Smooth muscle cell (in vitro differentiated cells): ENCODE measurements at regions not wholly inside any gene's neighbourhood (a gene's known extent, or its start where the extent isn't known, plus 50 kb on each side); places are given as distances from the start of the nearest gene placed in this dataset. TPM values are rescaled to one million over a fixed set of nuclear protein-coding genes. Genes with fewer than 3 reads are reported as not detected.
"Not testable (repeated sequence)": the region's sequence is repeated elsewhere in the genome, so short reads cannot be mapped to it uniquely, and the experiment has no call there.

Experiments
- DNase-seq: peaks from one replicate; lab custom pipeline; 2025; ENCODE audit not compliant: unreplicated experiment; lab: John Stamatoyannopoulos, UW
- H2AFZ ChIP-seq: fragments of 200-600 bp; sonication (generic); 2 replicates; pipeline ENCODE4 v1.6.0; 2016; ENCODE audit warnings: antibody characterized with exemption, low read depth, mild to moderate bottlenecking
- H3F3A ChIP-seq: fragments of 200-600 bp; sonication (generic); 2 replicates; pipeline ENCODE4 v1.6.0; 2017; ENCODE audit warnings: antibody characterized with exemption, low read depth
- H3K27ac ChIP-seq: fragments of 200-600 bp; sonication (generic); 2 replicates; pipeline ENCODE4 v1.5.1; 2016; ENCODE audit warnings: low read depth, mild to moderate bottlenecking
- H3K27me3 ChIP-seq: fragments of 200-600 bp; sonication (generic); 2 replicates; pipeline ENCODE4 v1.6.1; 2016; ENCODE audit warnings: low read depth, mild to moderate bottlenecking
- H3K36me3 ChIP-seq: fragments of 200-600 bp; sonication (generic); 2 replicates; pipeline ENCODE4 v1.5.1; 2016; ENCODE audit warnings: low read depth
- H3K4me1 ChIP-seq: fragments of 200-600 bp; sonication (generic); 2 replicates; pipeline ENCODE4 v1.5.1; 2016; ENCODE audit warnings: low read depth
- H3K4me2 ChIP-seq: fragments of 200-600 bp; sonication (generic); 2 replicates; pipeline ENCODE4 v1.6.0; 2016; ENCODE audit warnings: mild to moderate bottlenecking
- H3K4me3 ChIP-seq: fragments of 200-600 bp; sonication (generic); 2 replicates; pipeline ENCODE4 v1.5.1; 2016; ENCODE audit warnings: mild to moderate bottlenecking
- H3K79me2 ChIP-seq: fragments of 200-600 bp; sonication (generic); 2 replicates; pipeline ENCODE4 v1.6.0; 2016; ENCODE audit warnings: low read depth, mild to moderate bottlenecking
- H3K9ac ChIP-seq: fragments of 200-600 bp; sonication (generic); 2 replicates; pipeline ENCODE4 v1.6.0; 2016; ENCODE audit warnings: low read depth
- H3K9me3 ChIP-seq: fragments of 200-600 bp; sonication (generic); replicated peaks from 2 replicates; pipeline ENCODE4 v1.5.1; 2016; ENCODE audit warnings: low read depth
- H4K20me1 ChIP-seq: fragments of 200-600 bp; sonication (generic); 2 replicates; pipeline ENCODE4 v1.6.0; 2016; ENCODE audit warnings: low read depth
- WGBS: methylation state at CpG from one replicate; pipeline ENCODE4 v1.1.7; 2016; ENCODE audit warnings: low lambda C conversion rate; 5-methylcytosine and 5-hydroxymethylcytosine counted together
- small RNA-seq: library from RNA; depleted of rRNA; stranded (forward); fragments of <200 nt; gene quantifications from one replicate; pipeline ENCODE3, GENCODE V24; 2014

GRCh38 chr2:5629510-5629909, 62.7 kb upstream of the SOX11 start:
- WGBS, result 82% methylated on average over 11 of the region's 11 CpGs
- H3K36me3 ChIP-seq, H3K79me2 ChIP-seq, H2AFZ ChIP-seq, H3K27me3 ChIP-seq, H4K20me1 ChIP-seq, H3K9ac ChIP-seq, H3K9me3 ChIP-seq, H3K27ac ChIP-seq, H3K4me2 ChIP-seq, H3F3A ChIP-seq, H3K4me1 ChIP-seq, DNase-seq, H3K4me3 ChIP-seq: not testable (repeated sequence)

- WGBS, result 89% methylated on average over 2 of the region's 2 CpGs
- not testable (repeated sequence) for H3K27ac ChIP-seq, H4K20me1 ChIP-seq, H3F3A ChIP-seq, DNase-seq, H2AFZ ChIP-seq, H3K4me3 ChIP-seq, H3K9me3 ChIP-seq, H3K4me1 ChIP-seq, H3K36me3 ChIP-seq, H3K4me2 ChIP-seq, H3K27me3 ChIP-seq, H3K79me2 ChIP-seq, H3K9ac ChIP-seq
These were observed 55.1 kb upstream of the SOX11 start for GRCh38 chr2:5637051-5637450.

Small RNAs in the stretch of these regions (small RNA-seq; reads per million reads assigned to genes)
- gene RF00322, result not detected
- gene RNU6-649P, result not detected
